DMS153 treated with DMSO at 0.1 percent for 48 hours (cell line): ENCODE measurements at regions not wholly inside any gene's neighbourhood (a gene's known extent, or its start where the extent isn't known, plus 50 kb on each side); places are given as distances from the start of the nearest gene placed in this dataset.
"Not testable (repeated sequence)": the region's sequence is repeated elsewhere in the genome, so short reads cannot be mapped to it uniquely, and the experiment has no call there.

Experiments used
- DNase-seq: peaks from one replicate; lab custom pipeline; 2025; ENCODE audit not compliant: unreplicated experiment; lab: John Stamatoyannopoulos, UW

GRCh38 chr10:71015674-71016073 lies 127.3 kb upstream of the PCBD1 start:
- DNase-seq = no peak

GRCh38 chr10:71020061-71020460 lies 131.7 kb upstream of the PCBD1 start:
- DNase-seq = not testable (repeated sequence)

- DNase-seq = no peak
Observed at GRCh38 chr10:71021402-71021801, 133.0 kb upstream of the PCBD1 start.

- no peak for DNase-seq
Observed at GRCh38 chr10:71023704-71024283, 135.4 kb upstream of the PCBD1 start.

GRCh38 chr10:71024490-71024889 lies 136.1 kb upstream of the PCBD1 start:
- no peak for DNase-seq

GRCh38 chr10:71025535-71025934 lies 137.2 kb upstream of the PCBD1 start:
- DNase-seq = no peak

GRCh38 chr10:71028066-71028465 lies 139.7 kb upstream of the PCBD1 start:
- no peak for DNase-seq

- no peak for DNase-seq
Observed at GRCh38 chr10:71029411-71029892, 141.1 kb upstream of the PCBD1 start.

- no peak for DNase-seq
Observed at GRCh38 chr10:71029907-71030306, 141.5 kb upstream of the PCBD1 start.

GRCh38 chr10:71031026-71031425 lies 142.7 kb upstream of the PCBD1 start:
- DNase-seq = no peak

GRCh38 chr10:71031603-71032002 lies 143.2 kb upstream of the PCBD1 start:
- no peak for DNase-seq

GRCh38 chr10:71032887-71033286 lies 144.5 kb upstream of the PCBD1 start:
- no peak for DNase-seq

GRCh38 chr10:71033396-71033980 lies 145.1 kb upstream of the PCBD1 start:
- no peak for DNase-seq

GRCh38 chr10:71035511-71036296 lies 147.3 kb upstream of the PCBD1 start:
- no peak for DNase-seq

- DNase-seq = no peak
Observed at GRCh38 chr10:71036297-71036966, 148.1 kb upstream of the PCBD1 start.

- DNase-seq = no peak
Observed at GRCh38 chr10:71038091-71038633, 149.8 kb upstream of the PCBD1 start.

- DNase-seq = no peak
Observed at GRCh38 chr10:71038921-71039320, 150.6 kb upstream of the PCBD1 start.

GRCh38 chr10:71039551-71039950 lies 151.2 kb upstream of the PCBD1 start:
- DNase-seq = no peak

GRCh38 chr10:71040343-71040742 lies 152.0 kb upstream of the PCBD1 start:
- DNase-seq = no peak

- DNase-seq = no peak
Observed at GRCh38 chr10:71040846-71041605, 152.7 kb upstream of the PCBD1 start.

GRCh38 chr10:71042216-71042615 lies 153.9 kb upstream of the PCBD1 start:
- no peak for DNase-seq
